Mesenchymal stem cell (in vitro differentiated cells and primary cell): ENCODE measurements at regions not wholly inside any gene's neighbourhood (a gene's known extent, or its start where the extent isn't known, plus 50 kb on each side); places are given as distances from the start of the nearest gene placed in this dataset.
A peak's percentile ranks its signal among the peaks of the same experiment; 100 is the strongest.
"Not testable (repeated sequence)": the region's sequence is repeated elsewhere in the genome, so short reads cannot be mapped to it uniquely, and the experiment has no call there.

Experiments used
- DNase-seq: peaks from one replicate; pipeline ENCODE4 v3.0.0-alpha.2; 2013
- H2AFZ ChIP-seq: one replicate; pipeline ENCODE4 v1.6.1; 2013; ENCODE audit warnings: low read depth, mild to moderate bottlenecking, control low read depth, inconsistent platforms, low read length, moderate library complexity
- H2AK5ac ChIP-seq: 2 replicates; pipeline ENCODE4 v1.6.1; 2013; ENCODE audit warnings: low read length, moderate library complexity, mild to moderate bottlenecking, inconsistent platforms; ENCODE audit not compliant: severe bottlenecking
- H2BK120ac ChIP-seq: one replicate; pipeline ENCODE4 v1.6.1; 2013; ENCODE audit warnings: low read depth, mild to moderate bottlenecking, inconsistent platforms, low read length, moderate library complexity
- H2BK12ac ChIP-seq, 2 experiments: one replicate each; pipeline ENCODE4 v1.6.1; 2013; ENCODE audit warnings: inconsistent platforms in 2 of 2, low read length in 2 of 2, mild to moderate bottlenecking in 2 of 2, moderate library complexity in 2 of 2, control low read depth in 1 of 2
- H2BK15ac ChIP-seq: one replicate; pipeline ENCODE4 v1.6.1; 2013; ENCODE audit warnings: mild to moderate bottlenecking, low read depth, inconsistent platforms; ENCODE audit not compliant: poor library complexity, severe bottlenecking
- H2BK5ac ChIP-seq: 2 replicates; pipeline ENCODE4 v1.6.1; 2013; ENCODE audit warnings: low read depth, mild to moderate bottlenecking, low read length, control low read depth, inconsistent platforms; ENCODE audit not compliant: poor library complexity, severe bottlenecking
- H3K14ac ChIP-seq, 2 experiments: one replicate each; pipeline ENCODE4 v1.6.1; 2013; ENCODE audit warnings: inconsistent platforms in 2 of 2, low read length in 2 of 2, control low read depth in 1 of 2, mild to moderate bottlenecking in 1 of 2, moderate library complexity in 1 of 2
- H3K18ac ChIP-seq, 2 experiments: one replicate each; pipeline ENCODE4 v1.6.1; 2013; ENCODE audit warnings: inconsistent platforms in 2 of 2, low read length in 2 of 2, control low read depth in 1 of 2, low read depth in 1 of 2, mild to moderate bottlenecking in 1 of 2
- H3K23ac ChIP-seq, 2 experiments: one replicate each; pipeline ENCODE4 v1.6.1; 2013; ENCODE audit warnings: inconsistent platforms in 2 of 2, low read length in 2 of 2, mild to moderate bottlenecking in 2 of 2, moderate library complexity in 2 of 2, control low read depth in 1 of 2
- H3K27ac ChIP-seq: 2 replicates; pipeline ENCODE4 v1.5.1; 2013; ENCODE audit warnings: mild to moderate bottlenecking, moderate library complexity, low read length, control low read depth, inconsistent platforms; ENCODE audit not compliant: poor library complexity, severe bottlenecking
- H3K27me3 ChIP-seq, 2 experiments: 2 replicates each; pipeline versions ENCODE4 v1.6.1 to v1.7.0; 2013; ENCODE audit warnings: low read length in 2 of 2, mild to moderate bottlenecking in 2 of 2, moderate library complexity in 2 of 2, control low read depth in 1 of 2, inconsistent platforms in 1 of 2; ENCODE audit not compliant: control insufficient read depth in 1 of 2, insufficient read depth in 1 of 2
- H3K36me3 ChIP-seq, 2 experiments: 2 replicates each; pipeline versions ENCODE4 v1.6.1 to v1.7.0; 2013; ENCODE audit warnings: low read length in 2 of 2, control low read depth in 1 of 2, inconsistent platforms in 1 of 2, low read depth in 1 of 2, mild to moderate bottlenecking in 1 of 2; ENCODE audit not compliant: insufficient read depth in 2 of 2, control insufficient read depth in 1 of 2
- H3K4ac ChIP-seq, 2 experiments: one replicate each; pipeline ENCODE4 v1.6.1; 2013; ENCODE audit warnings: inconsistent platforms in 2 of 2, low read length in 2 of 2, mild to moderate bottlenecking in 2 of 2, moderate library complexity in 2 of 2, control low read depth in 1 of 2, low read depth in 1 of 2
- H3K4me1 ChIP-seq: 2 replicates; pipeline ENCODE4 v1.6.1; 2013; ENCODE audit warnings: low read depth, low read length, control low read depth; ENCODE audit not compliant: control insufficient read depth, insufficient read depth
- H3K4me2 ChIP-seq: 2 replicates; pipeline ENCODE4 v1.6.1; 2013; ENCODE audit warnings: low read length, mild to moderate bottlenecking, inconsistent platforms; ENCODE audit not compliant: poor library complexity, severe bottlenecking
- H3K4me3 ChIP-seq, 2 experiments: 2 replicates each; pipeline versions ENCODE4 v1.5.1 to v1.7.0; 2013; ENCODE audit warnings: low read length in 2 of 2, mild to moderate bottlenecking in 2 of 2, control low read depth in 1 of 2, low read depth in 1 of 2; ENCODE audit not compliant: insufficient read depth in 1 of 2
- H3K79me1 ChIP-seq: replicated peaks from 2 replicates; pipeline ENCODE4 v1.6.1; 2013; ENCODE audit warnings: mild to moderate bottlenecking, control low read depth, low read length, inconsistent platforms; ENCODE audit not compliant: poor library complexity, severe bottlenecking
- H3K9ac ChIP-seq: 2 replicates; pipeline ENCODE4 v1.7.0; 2013; ENCODE audit warnings: mild to moderate bottlenecking, low read length, moderate library complexity
- H3K9me3 ChIP-seq: 2 replicates; pipeline ENCODE4 v1.7.0; 2013; ENCODE audit warnings: mild to moderate bottlenecking, low read length; ENCODE audit not compliant: control insufficient read depth
- H4K8ac ChIP-seq: one replicate; pipeline ENCODE4 v1.6.1; 2013; ENCODE audit warnings: inconsistent platforms, mild to moderate bottlenecking, low read length, moderate library complexity
- H4K91ac ChIP-seq: one replicate; pipeline ENCODE4 v1.6.1; 2013; ENCODE audit warnings: mild to moderate bottlenecking, low read length, inconsistent platforms
- WGBS: methylation state at CpG from one replicate; pipeline ENCODE4 v1.1.7; 2013; ENCODE audit warnings: mixed read lengths; 5-methylcytosine and 5-hydroxymethylcytosine counted together

DNA sequence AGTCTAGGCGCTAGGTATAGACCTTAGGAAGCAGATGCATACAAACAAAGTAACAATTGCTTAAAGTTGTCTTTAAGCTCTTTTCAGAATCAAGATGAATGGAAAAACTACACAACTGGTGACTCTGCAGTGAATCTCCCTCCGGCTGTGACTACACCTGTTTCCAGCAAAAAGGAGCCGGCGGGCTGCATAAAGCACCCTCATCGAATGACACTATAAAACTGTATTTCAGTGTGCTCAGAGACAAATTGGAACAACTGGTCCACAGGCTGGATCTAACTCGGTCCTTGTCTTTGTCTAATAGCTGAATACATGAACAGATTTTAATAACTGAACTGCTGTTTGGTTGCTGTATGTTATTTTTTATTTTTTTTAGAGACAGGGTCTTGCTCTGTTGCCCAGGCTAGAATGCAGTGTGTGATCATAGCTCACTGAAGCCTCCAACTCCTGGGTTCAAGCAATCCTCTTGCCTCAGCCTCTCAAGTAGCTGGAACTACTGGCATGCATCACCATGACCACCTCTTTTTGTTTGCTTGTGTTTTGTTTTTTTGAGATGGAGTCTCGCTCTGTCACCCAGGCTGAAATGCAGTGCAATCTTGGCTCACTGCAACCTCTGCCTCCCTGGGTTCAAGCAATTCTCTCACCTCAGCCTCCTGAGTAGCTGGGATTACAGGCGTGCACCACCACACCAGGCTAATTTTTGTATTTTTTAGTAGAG, 64.2 kb upstream of the SVIL start:
- Histone ChIP-seq H3K27me3 (no peaks in the 10 kb centered on the region), H2AK5ac (no peak overlapping the region), H4K8ac (no peak overlapping the region), H2BK5ac (no peak overlapping the region), H3K14ac (no peak overlapping the region), H3K18ac (no peak overlapping the region), H2BK15ac (no peak overlapping the region), H3K23ac (no peak overlapping the region), H2AFZ (no peak overlapping the region), H2BK12ac (no peak overlapping the region), H2BK120ac (no peak overlapping the region), H3K4me2 (no peak overlapping the region), H3K79me1 (no peaks in the 10 kb centered on the region), H3K36me3 (peaks cover 0 to 4% of the 10 kb centered on the region in 2 experiments), H3K27ac (no peak overlapping the region), H3K9ac (no peak overlapping the region), H3K4me3 (no peak overlapping the region), H3K9me3 (no peaks in the 10 kb centered on the region), H3K4me1 (peaks cover 10% of the 10 kb centered on the region), H3K4ac (no peak overlapping the region), H4K91ac (no peak overlapping the region)
- DNase-seq: no peak
- WGBS: 97% methylated on average over 8 of the region's 8 CpGs

DNA sequence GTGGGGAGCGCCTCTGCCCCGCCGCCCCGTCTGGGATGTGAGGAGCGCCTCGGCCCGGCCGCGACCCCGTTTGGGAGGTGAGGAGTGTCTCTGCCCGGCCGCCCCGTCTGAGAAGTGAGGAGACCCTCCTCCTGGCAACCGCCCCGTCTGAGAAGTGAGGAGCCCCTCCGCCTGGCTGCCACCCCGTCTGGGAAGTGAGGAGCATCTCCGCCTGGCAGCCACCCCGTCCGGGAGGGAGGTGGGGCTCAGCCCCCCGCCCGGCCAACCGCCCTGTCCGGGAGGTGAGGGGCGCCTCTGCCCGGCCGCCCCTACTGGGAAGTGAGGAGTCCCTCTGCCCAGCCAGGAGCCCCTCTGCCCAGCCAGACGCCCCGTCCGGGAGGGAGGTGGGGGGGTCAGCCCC, 61.8 kb upstream of the SVIL start:
- H4K8ac ChIP-seq, H2BK5ac ChIP-seq, H3K27ac ChIP-seq, H3K14ac ChIP-seq, H2BK120ac ChIP-seq, H3K9me3 ChIP-seq, H3K23ac ChIP-seq, H2AFZ ChIP-seq, H2BK12ac ChIP-seq, H2AK5ac ChIP-seq, H3K79me1 ChIP-seq, H3K4me1 ChIP-seq, DNase-seq, H3K4ac ChIP-seq, H3K4me3 ChIP-seq, H3K9ac ChIP-seq, H3K36me3 ChIP-seq, H3K18ac ChIP-seq, H3K27me3 ChIP-seq, H3K4me2 ChIP-seq, H2BK15ac ChIP-seq, H4K91ac ChIP-seq: not testable (repeated sequence)
- 93% methylated on average over 23 of the region's 30 CpGs for WGBS

- 92% methylated on average over 1 of the region's 3 CpGs for WGBS
- Histone ChIP-seq H4K91ac (no peak overlapping the region), H2BK12ac (no peak overlapping the region), H3K4me3 (no peak overlapping the region), H3K14ac (no peak overlapping the region), H3K9me3 (no peaks in the 10 kb centered on the region), H2AFZ (no peak overlapping the region), H3K9ac (no peak overlapping the region), H3K27ac (no peak overlapping the region), H4K8ac (no peak overlapping the region), H2BK5ac (no peak overlapping the region), H3K4ac (no peak overlapping the region), H3K27me3 (no peaks in the 10 kb centered on the region), H2BK15ac (no peak overlapping the region), H2BK120ac (no peak overlapping the region), H3K4me1 (peaks cover 6% of the 10 kb centered on the region), H3K4me2 (no peak overlapping the region), H3K23ac (no peak overlapping the region), H2AK5ac (no peak overlapping the region), H3K36me3 (peaks cover 0 to 2% of the 10 kb centered on the region in 2 experiments), H3K18ac (no peak overlapping the region), H3K79me1 (no peaks in the 10 kb centered on the region)
- no peak for DNase-seq
These were observed 59.4 kb upstream of the SVIL start for GRCh38 chr10:29694121-29694520.

DNA sequence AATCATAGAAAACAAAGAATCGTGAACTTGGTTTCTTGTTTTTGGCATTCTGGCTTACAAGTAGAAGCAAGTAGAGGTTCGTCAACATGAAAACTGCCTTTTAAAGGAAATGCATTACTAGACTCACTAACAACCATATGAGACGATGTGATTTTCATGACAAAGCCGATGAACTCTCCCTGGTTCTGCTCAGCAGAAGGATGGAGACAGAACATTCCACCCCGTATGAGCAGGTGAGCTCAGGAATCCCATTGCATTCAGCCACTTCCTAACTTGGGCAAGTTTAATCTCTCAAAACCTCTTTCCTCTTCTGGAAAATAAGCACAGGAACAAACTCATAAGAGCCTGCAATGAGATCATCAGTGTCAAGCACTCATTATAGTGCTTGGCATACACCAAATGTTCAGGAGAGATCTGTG, 57.4 kb upstream of the SVIL start:
- Histone ChIP-seq H2BK120ac (no peak overlapping the region), H2BK5ac (no peak overlapping the region), H3K9me3 (no peaks in the 10 kb centered on the region), H3K27me3 (no peaks in the 10 kb centered on the region), H3K18ac (peak overlapping the region in 1 of 2 experiments; percentile 50), H3K79me1 (peaks cover 1% of the 10 kb centered on the region), H3K4me1 (peaks cover 12% of the 10 kb centered on the region), H3K14ac (no peak overlapping the region), H2BK15ac (no peak overlapping the region), H3K4me2 (no peak overlapping the region), H3K4ac (no peak overlapping the region), H2AK5ac (no peak overlapping the region), H4K91ac (no peak overlapping the region), H3K4me3 (peak overlapping the region in 1 of 2 experiments; percentile 63), H3K23ac (no peak overlapping the region), H3K27ac (peak overlapping the region; percentile 5), H4K8ac (no peak overlapping the region), H3K36me3 (peaks cover 0 to 2% of the 10 kb centered on the region in 2 experiments), H2AFZ (no peak overlapping the region), H3K9ac (peak overlapping the region; percentile 68), H2BK12ac (peak overlapping the region in 1 of 2 experiments; percentile 86)
- DNase-seq: peak; percentile 73
- WGBS: 23% methylated on average over 5 of the region's 5 CpGs
